Transverse colon (tissue), 4 donors: ENCODE measurements at regions not wholly inside any gene's neighbourhood (a gene's known extent, or its start where the extent isn't known, plus 50 kb on each side); places are given as distances from the start of the nearest gene placed in this dataset.

Experiments
- CTCF ChIP-seq, 5 experiments: fragments of 200-600 bp in 3 of 5; fragments of 450-650 bp in 2 of 5; sonication (generic) in 3 of 5; IDR thresholded peaks; 1 replicate in 2 of 5; 2 replicates in 3 of 5; pipeline ENCODE4 v1.5.1; 2016 to 2017; ENCODE audit warnings: antibody characterized with exemption in 5 of 5, inconsistent platforms in 3 of 5, mild to moderate bottlenecking in 2 of 5, moderate library complexity in 1 of 5
- EP300 ChIP-seq: sonication (generic); formaldehyde crosslinking; IDR thresholded peaks from one replicate; pipeline ENCODE4 v1.6.1; 2017; ENCODE audit warnings: antibody characterized with exemption, low read depth
- POLR2A ChIP-seq: fragments of 450-650 bp; IDR thresholded peaks from one replicate; pipeline ENCODE4 v1.6.1; 2016; ENCODE audit warnings: antibody characterized with exemption, mild to moderate bottlenecking, moderate library complexity
- POLR2AphosphoS5 ChIP-seq, 3 donors: sonication (generic); formaldehyde crosslinking; IDR thresholded peaks; one replicate each; pipeline ENCODE4 v1.6.1; 2016; ENCODE audit warnings: antibody characterized with exemption in 3 of 3

- TF ChIP-seq EP300 (no peak), CTCF (IDR thresholded peaks at IDR 0.05) (no peak), POLR2AphosphoS5 (IDR thresholded peaks at IDR 0.05) (no peak), POLR2A (no peak)
Observed at GRCh38 chr1:104646233-104646632, 896.5 kb downstream of the AMY1C start.
